HG03432 (cell line): ENCODE measurements at regions not wholly inside any gene's neighbourhood (a gene's known extent, or its start where the extent isn't known, plus 50 kb on each side); places are given as distances from the start of the nearest gene placed in this dataset.
"Not testable (repeated sequence)": the region's sequence is repeated elsewhere in the genome, so short reads cannot be mapped to it uniquely, and the experiment has no call there.

Experiments used
- ATAC-seq: cut with Tn5 transposase; IDR thresholded peaks from one replicate; pipeline ENCODE4 v1.9.1; 2021; ENCODE audit warnings: mild to moderate bottlenecking, moderate library complexity; ENCODE audit not compliant: unreplicated experiment

DNA sequence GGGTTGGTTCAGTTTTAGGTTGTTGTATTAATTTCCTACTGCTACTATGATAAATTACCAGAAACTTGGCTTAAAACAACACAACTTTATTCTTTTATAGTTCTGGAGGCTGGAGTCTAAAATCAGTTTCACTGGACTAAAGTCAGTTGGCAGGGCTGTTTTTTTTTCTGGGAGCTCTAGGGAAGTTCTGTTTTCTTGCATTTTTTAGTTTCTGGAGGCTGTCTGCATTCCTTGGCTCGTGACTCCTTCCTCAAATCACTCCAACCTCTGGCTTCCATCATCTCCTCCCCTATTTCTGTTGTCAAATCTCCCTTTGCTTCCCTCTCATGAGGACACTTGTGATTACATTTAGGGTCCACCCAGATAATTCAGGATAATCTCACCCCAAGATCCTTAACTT is 51.3 kb upstream of the SUB1 start:
- no peak for ATAC-seq

DNA sequence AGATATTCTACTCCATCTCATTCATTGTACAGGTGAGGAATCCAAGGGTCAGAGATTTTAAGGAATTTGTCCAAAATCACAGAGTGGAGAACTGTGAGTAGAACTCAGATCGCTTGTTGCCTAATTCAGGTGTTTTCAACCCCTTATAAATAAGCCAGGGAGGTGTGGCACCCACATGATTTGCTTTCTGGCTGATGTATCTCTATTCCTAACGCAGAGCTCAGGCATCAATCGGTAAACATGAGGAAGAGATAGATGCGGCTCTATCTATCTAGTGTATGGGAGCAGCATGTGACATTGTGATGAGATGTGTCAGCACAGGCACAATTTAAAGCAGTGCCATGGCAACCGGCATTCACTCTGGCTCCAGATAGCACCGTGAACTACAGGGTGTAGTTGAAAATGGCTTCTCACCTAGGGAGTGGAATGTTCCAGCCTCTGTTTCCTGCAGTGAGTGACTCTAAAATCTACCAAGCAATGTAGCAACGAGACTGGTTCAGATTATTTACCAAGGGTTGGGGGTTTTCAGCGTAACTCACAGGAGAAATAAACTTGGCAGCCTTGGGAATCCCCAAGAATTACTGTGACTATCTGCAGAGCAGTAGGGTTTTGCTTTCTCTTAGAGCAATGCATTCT is 53.4 kb upstream of the SUB1 start:
- peak; percentile 59 for ATAC-seq

DNA sequence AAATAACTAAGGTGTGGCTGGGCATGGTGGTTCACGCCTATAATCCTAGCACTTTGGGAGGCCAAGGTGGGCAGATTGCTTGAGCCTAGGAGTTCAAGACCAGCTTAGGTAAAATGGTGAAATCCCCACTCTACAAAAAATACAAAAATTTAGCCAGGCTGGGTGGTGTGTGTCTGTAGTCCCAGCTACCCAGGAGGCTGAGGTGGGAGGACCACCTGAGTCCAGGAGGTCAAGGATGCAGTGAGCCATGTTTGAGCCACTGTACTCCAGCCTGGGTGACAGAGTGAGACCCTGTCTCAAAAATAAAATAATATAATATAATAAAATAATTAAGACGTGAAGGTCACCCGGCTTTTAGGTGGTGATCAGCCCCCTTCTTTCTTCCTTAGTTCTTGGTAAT is 58.0 kb upstream of the SUB1 start:
- not testable (repeated sequence) for ATAC-seq

DNA sequence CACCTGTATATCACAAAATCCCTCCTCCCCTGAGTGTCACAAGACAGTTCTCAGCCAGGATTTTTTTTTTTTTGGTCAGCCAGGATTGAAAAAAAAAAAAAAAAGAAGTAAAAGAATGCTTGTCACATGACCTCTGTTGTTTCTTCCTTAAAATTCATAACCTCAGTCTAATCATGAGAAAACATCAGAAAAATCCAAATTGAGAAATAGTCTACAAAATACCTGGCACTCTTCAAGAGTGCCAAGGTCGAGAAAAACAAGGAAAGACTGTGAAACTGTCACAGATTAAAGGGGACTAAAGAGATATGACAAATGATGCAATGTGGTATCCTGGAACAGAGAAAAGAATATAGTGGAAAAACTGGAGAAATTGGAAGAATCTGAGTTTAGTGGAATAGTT is 58.5 kb upstream of the SUB1 start:
- no peak for ATAC-seq

DNA sequence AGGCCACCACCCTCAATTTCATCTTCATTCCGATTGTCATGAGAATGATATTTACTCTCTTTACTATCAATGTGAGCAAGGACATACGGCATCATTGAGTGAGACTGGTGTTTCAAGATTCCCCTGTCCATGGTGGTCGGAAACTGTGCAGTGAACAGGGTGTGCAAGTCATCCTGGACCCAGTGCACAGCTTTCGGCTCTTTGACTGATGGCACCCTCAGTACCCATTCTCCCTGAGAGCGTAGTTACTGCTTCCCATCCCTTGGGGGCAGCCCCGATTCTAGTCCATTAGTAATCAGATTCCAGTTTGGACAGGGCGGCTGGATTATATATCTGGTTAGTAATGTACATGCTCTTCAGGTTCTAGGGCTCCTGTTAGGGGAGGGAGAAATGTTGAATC is 61.7 kb upstream of the SUB1 start:
- no peak for ATAC-seq

DNA sequence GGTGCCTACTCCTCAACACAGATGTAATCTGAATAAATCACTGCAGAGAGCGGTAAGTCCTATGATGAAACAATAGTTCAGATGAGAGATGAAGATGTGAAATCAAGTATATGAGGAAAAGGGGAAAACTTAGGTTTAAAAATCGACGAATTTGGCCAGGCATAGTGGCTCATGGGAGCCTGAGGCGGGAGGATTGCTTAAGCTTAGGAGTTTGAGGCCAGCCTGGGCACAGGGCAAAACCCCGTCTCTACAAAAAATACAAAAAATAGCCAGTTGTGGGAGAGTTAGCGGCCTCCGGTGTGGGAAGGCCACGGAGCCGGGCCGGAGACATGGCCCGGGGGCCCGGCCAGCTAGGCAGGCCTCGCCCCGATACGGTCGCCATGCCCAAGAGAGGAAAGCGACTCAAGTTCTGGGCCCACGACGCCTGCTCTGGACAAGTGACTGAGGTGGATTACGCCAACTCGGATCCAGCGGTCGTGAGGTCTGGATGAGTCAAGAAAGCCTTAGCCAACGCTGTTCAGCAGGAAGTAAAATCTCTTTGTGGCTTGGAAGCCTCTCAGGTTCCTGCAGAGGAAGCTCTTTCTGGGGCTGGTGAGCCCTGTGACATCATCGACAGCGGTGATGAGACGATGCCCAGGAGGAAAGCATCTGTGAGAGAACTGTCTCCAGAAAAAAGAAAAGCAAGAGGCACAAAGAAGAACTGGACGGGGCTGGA is 62.8 kb upstream of the SUB1 start:
- no peak for ATAC-seq

DNA sequence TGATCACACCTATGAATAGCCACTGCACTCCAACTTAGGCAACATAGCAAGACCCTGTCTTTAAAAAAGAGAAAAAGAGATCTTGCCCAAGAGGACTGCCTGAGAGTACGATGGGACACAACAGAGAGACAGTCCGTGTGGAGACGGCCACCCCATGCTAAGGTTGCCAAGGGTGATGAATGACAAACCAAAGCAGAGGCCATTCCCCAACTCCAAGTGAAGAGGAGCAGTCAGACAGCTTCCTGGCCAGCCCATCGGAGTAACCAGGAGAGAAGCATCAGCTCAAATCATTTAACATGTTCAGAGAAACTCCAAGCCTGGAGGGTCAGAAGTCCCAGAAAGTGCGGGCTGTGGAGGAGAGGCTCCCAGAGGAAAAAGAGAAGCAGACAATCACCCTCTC is 63.9 kb upstream of the SUB1 start:
- ATAC-seq, result no peak

DNA sequence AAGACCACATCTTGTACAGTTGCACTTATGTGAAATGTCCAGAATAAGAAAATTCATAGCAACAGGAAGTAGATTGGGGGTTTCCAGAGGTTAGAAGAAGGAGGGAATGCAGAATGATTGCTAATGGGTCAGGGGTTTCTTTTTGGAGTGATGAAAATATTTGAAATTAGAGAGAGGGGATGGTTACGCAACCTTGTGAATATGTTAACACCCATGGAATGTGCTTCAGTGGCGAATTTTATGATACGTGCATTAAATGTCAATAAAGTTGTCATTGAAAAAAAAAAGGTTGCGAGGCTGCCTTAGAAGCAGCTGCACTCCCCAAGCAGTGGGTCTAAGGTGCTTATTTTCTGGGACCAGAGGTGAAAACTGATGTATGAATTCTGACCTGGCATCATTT is 64.4 kb upstream of the SUB1 start:
- ATAC-seq, result no peak

DNA sequence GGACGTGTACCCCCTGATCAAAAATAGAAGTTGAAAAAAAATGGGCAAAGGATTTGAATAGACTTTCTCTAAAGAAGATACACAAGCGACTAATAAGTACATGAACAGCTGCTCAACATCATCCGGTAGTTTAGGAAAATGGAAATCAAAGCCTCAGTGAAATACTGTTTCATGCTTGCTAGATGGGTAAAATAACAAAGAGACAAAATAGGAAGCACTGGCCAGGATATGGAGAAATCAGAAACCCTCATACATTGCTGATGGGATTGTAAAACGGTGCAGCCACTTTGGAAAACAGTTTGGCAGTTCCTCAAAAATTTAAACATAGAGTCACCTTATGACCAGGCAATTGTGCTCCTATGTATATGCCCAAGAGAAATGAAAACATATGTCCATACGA is 65.0 kb upstream of the SUB1 start:
- ATAC-seq, result no peak

DNA sequence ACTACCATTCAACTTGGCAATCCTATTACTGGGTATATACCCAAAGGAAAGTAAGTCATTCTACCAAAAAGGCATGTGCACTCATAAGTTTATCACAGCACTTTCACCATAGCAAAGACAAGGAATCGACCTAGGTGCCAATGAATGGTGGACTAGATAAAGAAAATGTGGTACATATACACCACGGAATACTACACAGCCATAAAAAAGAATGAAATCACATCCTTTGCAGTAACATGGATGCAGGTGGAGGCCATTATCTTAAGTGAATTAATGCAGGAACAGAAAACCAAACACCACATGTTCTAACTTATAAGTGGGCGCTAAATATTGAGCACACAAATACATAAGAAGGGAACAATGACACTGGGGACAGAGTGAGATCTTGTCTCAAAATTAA is 65.8 kb upstream of the SUB1 start:
- ATAC-seq, result no peak

DNA sequence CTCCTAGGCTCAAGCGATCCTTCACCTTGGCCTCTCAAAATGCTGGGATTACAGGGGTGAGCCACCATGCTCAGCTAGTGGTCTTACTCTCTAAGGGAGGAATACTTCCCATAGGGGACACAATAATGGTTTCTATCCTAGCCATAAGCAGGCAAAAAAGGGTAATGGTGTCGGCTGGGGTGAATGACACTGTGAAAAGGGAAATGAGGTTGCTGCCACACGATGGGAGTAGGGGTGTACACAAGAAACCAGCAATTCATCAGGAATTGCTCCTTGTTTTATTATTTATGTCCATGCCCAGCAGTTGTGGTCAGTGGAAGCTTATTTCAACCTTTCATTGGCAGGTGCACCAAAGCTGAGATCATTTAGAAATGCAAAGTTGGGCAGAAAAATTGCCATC is 70.3 kb upstream of the ZFR start:
- no peak for ATAC-seq

DNA sequence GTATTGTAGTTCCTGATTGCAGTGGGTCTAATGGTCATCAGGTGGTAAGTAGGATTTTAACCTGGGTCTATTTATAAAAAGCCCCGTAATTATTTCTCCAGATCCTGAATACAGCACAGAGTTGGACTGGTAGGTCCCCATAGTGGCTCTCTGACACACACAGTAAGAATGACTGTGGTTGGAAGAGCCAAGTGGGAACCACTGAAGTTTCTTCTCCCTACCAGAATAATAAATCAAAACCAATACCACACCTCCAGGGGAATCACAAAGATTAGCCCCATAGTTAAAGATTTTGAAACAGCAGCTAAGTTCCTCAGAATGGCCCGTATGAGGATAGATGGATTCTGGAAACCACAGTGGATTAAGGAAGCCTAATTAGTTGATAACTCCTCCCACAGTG is 68.4 kb upstream of the ZFR start:
- ATAC-seq, result no peak

DNA sequence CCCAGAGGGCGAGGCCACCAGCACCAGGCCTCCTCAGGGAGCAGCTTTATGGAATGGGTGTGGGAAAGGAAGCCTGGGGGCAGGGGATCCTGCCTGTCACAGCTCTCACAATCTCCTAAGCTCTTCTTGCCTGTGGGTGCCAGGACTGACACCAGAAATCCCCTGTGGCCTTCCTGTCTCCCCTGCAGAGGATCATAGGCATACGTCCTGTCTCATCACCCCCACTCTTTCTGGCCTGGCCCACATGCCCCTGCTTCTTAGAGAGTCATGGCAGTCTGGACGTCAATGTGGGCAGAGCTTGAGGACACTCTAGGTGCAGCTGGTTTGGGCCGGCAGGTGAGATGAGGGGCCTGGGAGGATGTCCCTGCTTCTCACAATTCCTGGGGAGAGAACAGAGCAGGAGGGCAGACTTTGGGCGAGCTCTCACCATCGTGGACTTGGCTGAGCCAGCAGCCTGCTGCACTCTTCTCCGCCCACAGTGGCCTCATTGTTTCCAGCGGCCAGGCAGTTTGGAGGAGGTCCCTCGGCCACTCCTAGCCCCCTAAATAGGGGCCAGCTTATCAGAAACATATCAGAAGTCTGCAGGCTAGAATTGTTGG is 67.3 kb upstream of the ZFR start:
- ATAC-seq, result no peak

DNA sequence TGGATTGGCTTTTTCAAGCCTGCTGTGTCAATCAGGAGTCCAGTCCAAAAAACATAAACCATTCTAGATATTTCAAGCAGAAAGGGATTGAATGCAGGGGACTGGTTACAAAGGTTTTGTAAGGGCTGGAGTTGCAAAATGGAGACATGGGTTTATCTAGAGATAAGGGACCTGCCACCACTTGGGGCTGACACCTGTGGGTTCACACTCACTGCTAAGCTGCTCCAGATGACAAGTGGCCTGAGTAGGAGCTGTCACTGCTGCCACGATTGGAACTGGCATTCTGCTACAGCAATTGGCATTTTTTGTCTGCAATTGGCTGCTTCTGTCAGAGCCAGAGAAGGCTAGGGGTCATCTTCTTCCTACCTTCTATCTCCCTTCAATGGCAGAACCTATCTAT is 66.3 kb upstream of the ZFR start:
- ATAC-seq, result no peak

DNA sequence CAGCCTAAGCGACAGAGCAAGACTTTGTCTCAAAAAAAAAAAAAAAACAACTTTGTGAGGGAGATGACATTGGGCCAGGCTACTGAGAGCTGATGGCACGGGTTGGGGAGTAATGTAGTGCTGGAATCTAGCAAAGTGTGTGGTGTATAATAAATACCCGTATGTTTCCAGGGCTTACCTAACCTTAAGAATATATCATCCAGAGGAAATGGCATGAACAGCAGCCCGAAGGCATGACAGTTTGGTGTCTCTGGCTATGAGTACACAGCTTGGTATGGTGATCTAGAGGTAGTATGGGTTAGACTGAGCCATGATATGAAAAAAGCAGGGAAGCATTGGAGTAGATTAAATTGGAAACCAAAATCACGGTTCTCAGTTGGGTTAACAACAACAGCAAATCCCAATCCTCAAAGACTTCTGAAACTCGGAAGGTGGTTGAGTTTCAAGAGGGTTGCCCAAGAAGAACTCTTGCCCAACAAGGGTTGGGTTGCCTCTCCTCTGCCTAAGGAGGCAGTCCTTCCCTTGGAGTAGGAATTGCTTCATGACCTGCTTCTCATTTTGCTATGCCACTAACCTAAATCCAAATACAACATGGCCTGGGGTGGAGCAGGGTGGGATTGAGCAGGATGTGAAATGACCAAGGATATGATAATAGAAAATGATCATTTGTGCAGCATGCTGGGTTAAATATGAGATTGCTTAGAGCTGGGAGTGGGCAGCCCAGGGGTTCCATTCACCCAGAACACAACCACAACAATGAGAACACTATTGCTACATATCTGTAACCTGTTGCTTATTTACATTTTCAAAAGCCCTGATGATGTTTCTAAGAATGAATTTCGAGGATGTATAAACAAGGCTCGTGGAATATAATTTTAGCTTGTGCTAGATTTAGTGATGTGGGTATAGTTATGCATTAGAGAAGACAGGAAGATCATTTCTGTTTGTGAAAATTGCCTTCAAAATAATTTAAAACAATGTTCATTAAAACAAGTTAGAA is 64.6 kb upstream of the ZFR start:
- no peak for ATAC-seq

DNA sequence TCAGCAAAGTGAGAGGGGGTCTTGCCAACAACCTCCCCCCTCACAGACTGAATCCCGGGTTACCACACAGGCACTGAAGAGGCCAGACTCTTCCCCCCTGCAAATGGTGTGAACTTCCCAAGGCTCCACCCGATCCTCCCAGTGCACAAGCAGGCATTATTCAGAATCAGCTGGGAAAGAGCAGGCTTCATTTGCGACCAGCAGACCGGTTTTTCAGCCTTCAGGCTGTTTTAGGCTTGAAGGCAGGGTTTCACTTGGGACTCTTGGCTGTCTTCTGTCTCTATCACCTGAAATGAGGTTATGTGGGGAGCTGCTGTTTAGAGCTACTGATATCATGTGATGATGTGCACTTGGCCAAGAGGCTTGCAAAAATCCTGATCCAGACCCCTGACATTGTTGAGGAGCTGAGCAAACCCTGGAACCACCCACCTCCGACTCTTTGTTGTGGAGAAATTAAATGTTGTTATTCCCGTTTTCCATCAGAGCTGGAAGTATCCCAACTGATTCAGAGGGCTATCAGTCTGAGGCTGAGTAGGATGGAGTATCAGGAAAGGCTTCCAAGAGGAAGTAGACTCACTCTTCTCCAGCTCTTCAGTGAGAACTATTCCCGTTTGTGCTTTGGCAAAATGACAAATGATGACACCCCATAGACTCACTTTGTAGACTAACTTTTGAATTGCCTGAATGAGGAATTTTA is 63.3 kb upstream of the ZFR start:
- no peak for ATAC-seq

DNA sequence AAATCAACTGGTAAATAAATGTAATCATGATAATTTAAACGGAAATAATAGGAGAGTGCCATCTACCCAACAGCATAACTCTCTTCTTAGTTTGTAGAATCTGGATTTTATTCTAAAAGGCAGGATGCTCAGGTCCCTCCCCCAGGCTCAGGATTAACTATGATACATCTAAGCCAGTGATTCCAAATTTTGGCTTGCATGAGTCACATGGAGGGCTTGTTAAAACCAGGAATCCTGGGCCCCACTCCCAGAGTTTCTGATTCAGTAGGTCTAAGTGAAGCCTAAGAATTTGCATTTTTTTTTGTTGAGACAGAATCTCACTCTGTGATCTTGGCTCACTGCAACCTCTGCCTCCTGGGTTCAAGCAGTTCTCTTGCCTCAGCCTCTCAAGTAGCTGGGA is 62.3 kb upstream of the ZFR start:
- ATAC-seq, result no peak

DNA sequence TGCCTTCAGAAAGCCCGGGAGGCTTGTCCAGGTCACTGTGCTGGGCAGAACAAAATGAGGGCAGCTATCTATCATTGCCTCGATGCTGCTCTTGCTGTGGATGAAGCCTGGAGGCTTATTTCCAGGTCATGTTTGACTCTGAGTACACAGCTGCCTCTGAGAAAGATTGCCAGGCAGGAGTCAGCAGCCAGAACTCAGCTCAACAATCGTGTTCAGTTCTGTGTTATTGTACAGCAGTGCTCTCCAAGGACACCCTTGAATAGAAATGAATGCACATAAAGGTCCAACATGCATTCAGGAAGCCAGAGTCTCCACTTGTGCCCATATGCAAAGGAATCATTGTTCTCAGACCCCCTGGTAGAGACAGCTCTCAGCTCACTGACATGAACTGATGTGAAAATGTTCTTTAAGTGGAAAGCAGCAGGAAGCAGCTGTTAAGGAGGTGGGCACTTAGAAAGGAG is 61.7 kb upstream of the ZFR start:
- ATAC-seq, result no peak

DNA sequence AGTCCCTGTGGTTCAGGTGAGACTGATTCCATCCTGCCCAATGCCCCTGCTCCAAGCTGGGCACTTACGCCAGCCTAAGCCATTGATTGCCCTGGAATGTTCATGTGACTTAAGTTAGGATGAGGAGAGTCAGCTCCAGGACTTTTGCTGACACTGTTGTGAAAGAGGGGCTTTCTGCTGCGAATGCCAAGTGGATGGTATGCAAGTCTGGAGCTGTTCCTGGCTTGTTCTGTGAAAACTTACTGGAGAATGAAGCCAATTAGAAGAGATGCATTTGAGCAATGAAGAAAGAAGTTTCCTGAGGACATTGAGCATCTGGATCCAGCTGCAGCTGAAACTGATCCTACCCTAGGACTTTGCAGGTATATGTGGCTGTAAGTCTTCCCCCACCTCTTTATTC is 61.2 kb upstream of the ZFR start:
- no peak for ATAC-seq

DNA sequence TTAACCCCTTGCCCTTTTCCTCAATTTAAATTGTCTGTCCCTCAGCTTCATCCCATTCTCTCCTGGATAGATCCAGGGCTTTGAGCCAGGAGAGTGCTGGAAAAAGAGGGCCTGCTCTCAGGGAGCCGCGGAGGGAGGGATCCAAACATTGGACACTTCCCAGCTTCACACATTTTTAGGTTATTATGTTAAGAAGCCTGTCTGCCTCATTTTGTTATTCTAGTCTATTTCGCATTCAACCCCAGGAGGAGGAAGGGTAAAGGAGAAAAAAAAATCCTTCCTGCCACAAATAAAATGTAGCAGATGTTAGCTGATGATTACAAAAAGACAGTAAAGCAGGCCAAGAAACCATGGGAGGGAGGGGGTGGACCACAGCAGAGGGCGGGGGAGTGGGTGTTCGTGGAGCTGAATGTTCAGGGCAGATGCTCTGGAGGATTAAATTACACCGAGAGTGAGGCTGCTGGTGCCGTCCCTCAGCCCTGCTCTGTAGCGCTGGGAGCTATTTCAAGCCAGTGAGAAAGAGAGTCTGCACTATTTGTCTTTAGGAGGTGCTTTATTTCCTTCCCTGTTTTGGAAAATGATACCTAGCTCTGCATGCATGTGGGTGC is 60.6 kb upstream of the ZFR start:
- no peak for ATAC-seq
